Ascending aorta (tissue), 2 donors: ENCODE measurements at regions not wholly inside any gene's neighbourhood (a gene's known extent, or its start where the extent isn't known, plus 50 kb on each side); places are given as distances from the start of the nearest gene placed in this dataset.
"Not testable (repeated sequence)": the region's sequence is repeated elsewhere in the genome, so short reads cannot be mapped to it uniquely, and the experiment has no call there.

Experiments
- DNase-seq, 2 donors: peaks; one replicate each; pipeline ENCODE4 v3.0.0-alpha.2; 2019; ENCODE audit warnings: low spot score in 2 of 2
- H3K27ac ChIP-seq, 2 donors: fragments of 200-600 bp; sonication (generic); one replicate each; pipeline ENCODE4 v1.5.1; 2016 to 2017; ENCODE audit warnings: mild to moderate bottlenecking in 1 of 2
- H3K27me3 ChIP-seq: fragments of 200-600 bp; sonication (generic); one replicate; pipeline ENCODE4 v1.5.1; 2017
- H3K36me3 ChIP-seq, 2 donors: fragments of 200-600 bp; sonication (generic); one replicate each; pipeline ENCODE4 v1.5.1; 2016
- H3K4me1 ChIP-seq, 2 donors: fragments of 200-600 bp; sonication (generic); one replicate each; pipeline ENCODE4 v1.5.1; 2016 to 2017; ENCODE audit warnings: mild to moderate bottlenecking in 1 of 2
- H3K4me3 ChIP-seq, 2 donors: fragments of 200-600 bp; sonication (generic); one replicate each; pipeline ENCODE4 v1.5.1; 2016 to 2017; ENCODE audit warnings: mild to moderate bottlenecking in 1 of 2
- H3K9me3 ChIP-seq, 2 donors: fragments of 200-600 bp; sonication (generic); one replicate each; pipeline ENCODE4 v1.5.1; 2016
- CTCF ChIP-seq, 3 experiments: fragments of 200-600 bp in 2 of 3; fragments of 450-650 bp in 1 of 3; sonication (generic) in 2 of 3; IDR thresholded peaks; one replicate each; pipeline ENCODE4 v1.5.1; 2016 to 2019; ENCODE audit warnings: antibody characterized with exemption in 3 of 3, mild to moderate bottlenecking in 1 of 3, moderate library complexity in 1 of 3
- intact Hi-C: fragments of 100-400 bp; cut with DNase I; formaldehyde crosslinking; loops from one replicate; pipeline ENCODE4 v1.15.1; 2023

- no peak overlapping the region for H3K4me3 ChIP-seq
- no peak for DNase-seq
- H3K36me3 ChIP-seq, result no peaks in the 10 kb centered on the region
- no peaks in the 10 kb centered on the region for H3K4me1 ChIP-seq
- TF ChIP-seq CTCF (IDR thresholded peaks at IDR 0.05), result no peak
- intact Hi-C loops, result no loop called here
- H3K27ac ChIP-seq, result no peak overlapping the region
- no peaks in the 10 kb centered on the region for H3K27me3 ChIP-seq
- no peaks in the 10 kb centered on the region for H3K9me3 ChIP-seq
These were observed 252.0 kb upstream of the HTR1E start for GRCh38 chr6:86685230-86685797.

- no peak overlapping the region for H3K4me3 ChIP-seq
- intact Hi-C loops, result no loop called here
- no peaks in the 10 kb centered on the region for H3K36me3 ChIP-seq
- no peak for TF ChIP-seq CTCF (IDR thresholded peaks at IDR 0.05)
- no peak overlapping the region for H3K27ac ChIP-seq
- no peak for DNase-seq
- no peaks in the 10 kb centered on the region for H3K4me1 ChIP-seq
- H3K27me3 ChIP-seq, result no peaks in the 10 kb centered on the region
- H3K9me3 ChIP-seq, result no peaks in the 10 kb centered on the region
These were observed 254.0 kb upstream of the HTR1E start for GRCh38 chr6:86683132-86683908.

DNA sequence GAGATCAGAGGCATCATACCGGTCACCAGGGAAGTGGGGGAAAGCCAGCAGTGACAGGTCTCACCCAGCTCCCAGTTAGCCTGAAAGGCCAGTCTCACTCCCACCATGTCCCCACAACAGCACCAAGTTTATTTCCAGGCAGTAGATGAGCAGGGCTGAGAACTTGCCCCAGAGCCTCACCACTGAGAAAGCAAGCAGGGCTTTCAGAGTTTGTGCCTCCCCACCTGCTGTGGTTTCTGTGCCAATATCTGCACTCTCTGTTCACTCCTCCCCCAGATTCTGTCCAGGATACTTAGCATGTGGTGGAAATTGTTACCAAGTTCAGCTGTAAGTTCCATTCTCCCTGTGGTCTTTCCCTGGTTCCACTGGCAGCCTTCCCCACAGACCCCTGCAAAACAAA is 255.0 kb upstream of the HTR1E start:
- DNase-seq, result no peak
- Histone ChIP-seq H3K27ac (no peak overlapping the region), H3K27me3 (no peaks in the 10 kb centered on the region), H3K36me3 (no peaks in the 10 kb centered on the region), H3K9me3 (no peaks in the 10 kb centered on the region), H3K4me1 (no peaks in the 10 kb centered on the region), H3K4me3 (no peak overlapping the region)
- TF ChIP-seq CTCF (IDR thresholded peaks at IDR 0.05), result no peak
- intact Hi-C loops, result no loop called here

DNA sequence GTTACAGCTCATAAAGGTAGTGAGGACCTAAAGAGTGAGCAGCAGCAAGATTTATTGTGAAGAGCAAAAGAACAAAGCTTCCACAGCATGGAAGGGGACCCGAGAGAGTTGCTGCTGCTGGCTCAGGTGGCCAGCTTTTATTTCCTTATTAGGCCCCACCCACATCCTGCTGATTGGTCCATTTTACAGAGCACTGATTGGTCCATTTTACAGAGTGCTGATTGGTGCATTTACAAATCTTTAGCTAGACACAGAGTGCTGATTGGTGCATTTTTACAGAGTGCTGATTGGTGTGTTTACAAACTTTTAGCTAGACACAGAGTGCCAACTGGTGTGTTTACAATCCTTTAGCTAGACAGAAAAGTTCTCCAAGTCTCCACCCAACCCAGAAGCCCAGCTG is 256.2 kb upstream of the HTR1E start:
- H3K4me1 ChIP-seq, H3K27ac ChIP-seq, H3K4me3 ChIP-seq, DNase-seq, H3K36me3 ChIP-seq, intact Hi-C loops, H3K27me3 ChIP-seq, H3K9me3 ChIP-seq: not testable (repeated sequence)

- H3K27me3 ChIP-seq, DNase-seq, H3K4me3 ChIP-seq, H3K4me1 ChIP-seq, intact Hi-C loops, H3K27ac ChIP-seq, H3K36me3 ChIP-seq: not testable (repeated sequence)
- H3K9me3 ChIP-seq, result peaks cover 0 to 17% of the 10 kb centered on the region in 2 donors
These were observed 265.2 kb upstream of the HTR1E start for GRCh38 chr6:86672125-86672524.

GRCh38 chr6:86657192-86657591 is 280.1 kb upstream of the HTR1E start:
- no peak overlapping the region for H3K4me3 ChIP-seq
- H3K27ac ChIP-seq, result no peak overlapping the region
- no peaks in the 10 kb centered on the region for H3K4me1 ChIP-seq
- TF ChIP-seq CTCF (IDR thresholded peaks at IDR 0.05), result no peak
- H3K36me3 ChIP-seq, result no peaks in the 10 kb centered on the region
- H3K9me3 ChIP-seq, result peaks cover 0 to 5% of the 10 kb centered on the region in 2 donors
- intact Hi-C loops, result no loop called here
- DNase-seq, result no peak
- H3K27me3 ChIP-seq, result no peaks in the 10 kb centered on the region
